Mucosa of descending colon (tissue), 3 donors: ENCODE measurements at regions not wholly inside any gene's neighbourhood (a gene's known extent, or its start where the extent isn't known, plus 50 kb on each side); places are given as distances from the start of the nearest gene placed in this dataset.

Source experiments
- ATAC-seq: fragments of 200-7000 bp; cut with Tn5 transposase; one replicate; pipeline ENCODE4 v1.9.1; 2020; ENCODE audit warnings: mild to moderate bottlenecking, moderate library complexity
- DNase-seq, 3 donors: peaks; one replicate each; pipeline ENCODE4 v3.0.0-alpha.2; 2020
- H3K36me3 ChIP-seq: fragments of 200-600 bp; one replicate; pipeline ENCODE4 v1.8.0; 2021; ENCODE audit warnings: low read depth, mild to moderate bottlenecking
- H3K4me1 ChIP-seq: fragments of 200-600 bp; one replicate; pipeline ENCODE4 v1.8.0; 2021; ENCODE audit warnings: low read depth, mild to moderate bottlenecking
- H3K4me3 ChIP-seq: fragments of 200-600 bp; one replicate; pipeline ENCODE4 v1.8.0; 2021; ENCODE audit warnings: mild to moderate bottlenecking
- H3K9me3 ChIP-seq: fragments of 200-600 bp; one replicate; pipeline ENCODE4 v1.8.0; 2021; ENCODE audit warnings: mild to moderate bottlenecking
- intact Hi-C, 2 donors: fragments of 100-400 bp; cut with DNase I in 1 of 2; cut with micrococcal nuclease in 1 of 2; formaldehyde crosslinking; loops; one replicate each; pipeline versions ENCODE4 v1.11.0 to v1.11.1; 2022; cut with DNase I, micrococcal nuclease
- TF ChIP-seq, protein P1 (sequence below): fragments of 200-600 bp; IDR thresholded peaks from one replicate; pipeline ENCODE4 v1.8.0; 2022; ENCODE audit warnings: antibody characterized with exemption, mild to moderate bottlenecking
- donor health status: DM: no; HTN: no; CAD: no; lungs with moderate emphysema.
- donor health status: DM: no; HTN: no; CAD: no.
- donor health status: DM: no; HTN: yes; CAD: no.

GRCh38 chr14:100476012-100476822, 111.0 kb downstream of the BEGAIN start:
- intact Hi-C loops: no loop called here
- ATAC-seq (peak; percentile 95), DNase-seq (peak in 1 of 3 donors; percentile 37)
- TF ChIP-seq, protein P1, sequence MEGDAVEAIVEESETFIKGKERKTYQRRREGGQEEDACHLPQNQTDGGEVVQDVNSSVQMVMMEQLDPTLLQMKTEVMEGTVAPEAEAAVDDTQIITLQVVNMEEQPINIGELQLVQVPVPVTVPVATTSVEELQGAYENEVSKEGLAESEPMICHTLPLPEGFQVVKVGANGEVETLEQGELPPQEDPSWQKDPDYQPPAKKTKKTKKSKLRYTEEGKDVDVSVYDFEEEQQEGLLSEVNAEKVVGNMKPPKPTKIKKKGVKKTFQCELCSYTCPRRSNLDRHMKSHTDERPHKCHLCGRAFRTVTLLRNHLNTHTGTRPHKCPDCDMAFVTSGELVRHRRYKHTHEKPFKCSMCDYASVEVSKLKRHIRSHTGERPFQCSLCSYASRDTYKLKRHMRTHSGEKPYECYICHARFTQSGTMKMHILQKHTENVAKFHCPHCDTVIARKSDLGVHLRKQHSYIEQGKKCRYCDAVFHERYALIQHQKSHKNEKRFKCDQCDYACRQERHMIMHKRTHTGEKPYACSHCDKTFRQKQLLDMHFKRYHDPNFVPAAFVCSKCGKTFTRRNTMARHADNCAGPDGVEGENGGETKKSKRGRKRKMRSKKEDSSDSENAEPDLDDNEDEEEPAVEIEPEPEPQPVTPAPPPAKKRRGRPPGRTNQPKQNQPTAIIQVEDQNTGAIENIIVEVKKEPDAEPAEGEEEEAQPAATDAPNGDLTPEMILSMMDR: no peak
- Histone ChIP-seq H3K36me3 (no peaks in the 10 kb centered on the region), H3K4me1 (no peaks in the 10 kb centered on the region), H3K4me3 (no peak overlapping the region), H3K9me3 (no peaks in the 10 kb centered on the region)

DNA sequence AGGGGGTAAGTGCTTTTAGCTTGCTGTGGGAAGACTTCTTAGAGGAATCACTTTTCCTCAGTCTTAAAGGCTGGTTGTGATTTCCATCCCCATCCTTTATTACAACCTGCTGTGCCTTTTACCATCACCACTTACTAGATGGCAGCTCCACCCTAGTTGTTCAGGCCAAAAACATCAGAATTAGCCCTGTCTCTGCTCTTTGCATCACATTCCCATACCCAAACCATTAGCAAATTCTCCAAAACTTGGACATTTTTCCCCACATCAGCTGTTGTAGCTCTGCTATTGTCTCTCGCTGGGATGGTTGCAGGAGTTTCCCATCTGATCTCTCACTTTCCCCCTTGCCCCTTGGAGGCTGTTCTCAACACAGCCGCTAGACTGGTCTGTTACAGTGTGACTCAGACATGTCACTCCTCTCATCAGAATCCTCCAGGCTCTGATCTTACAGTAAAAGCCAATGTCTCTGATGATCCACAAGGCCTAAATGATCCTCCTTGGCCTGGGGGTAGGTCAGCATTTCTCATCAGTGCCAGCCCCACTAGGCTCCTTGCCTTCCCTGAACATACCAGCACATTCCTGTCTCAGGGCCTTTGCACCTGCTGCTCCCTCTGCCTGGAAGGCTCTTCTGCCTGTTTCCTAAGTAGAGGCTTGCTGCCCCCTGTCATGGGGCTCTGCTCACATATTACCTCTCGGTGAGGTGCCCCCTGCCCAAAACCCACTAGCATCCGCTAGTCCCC, 102.5 kb downstream of the BEGAIN start:
- H3K4me1 ChIP-seq: no peaks in the 10 kb centered on the region
- no peaks in the 10 kb centered on the region for H3K9me3 ChIP-seq
- no peaks in the 10 kb centered on the region for H3K36me3 ChIP-seq
- TF ChIP-seq, protein P1: no peak
- DNase-seq: no peak
- intact Hi-C loops: no loop called here
- no peak overlapping the region for H3K4me3 ChIP-seq
- ATAC-seq: no peak

DNA sequence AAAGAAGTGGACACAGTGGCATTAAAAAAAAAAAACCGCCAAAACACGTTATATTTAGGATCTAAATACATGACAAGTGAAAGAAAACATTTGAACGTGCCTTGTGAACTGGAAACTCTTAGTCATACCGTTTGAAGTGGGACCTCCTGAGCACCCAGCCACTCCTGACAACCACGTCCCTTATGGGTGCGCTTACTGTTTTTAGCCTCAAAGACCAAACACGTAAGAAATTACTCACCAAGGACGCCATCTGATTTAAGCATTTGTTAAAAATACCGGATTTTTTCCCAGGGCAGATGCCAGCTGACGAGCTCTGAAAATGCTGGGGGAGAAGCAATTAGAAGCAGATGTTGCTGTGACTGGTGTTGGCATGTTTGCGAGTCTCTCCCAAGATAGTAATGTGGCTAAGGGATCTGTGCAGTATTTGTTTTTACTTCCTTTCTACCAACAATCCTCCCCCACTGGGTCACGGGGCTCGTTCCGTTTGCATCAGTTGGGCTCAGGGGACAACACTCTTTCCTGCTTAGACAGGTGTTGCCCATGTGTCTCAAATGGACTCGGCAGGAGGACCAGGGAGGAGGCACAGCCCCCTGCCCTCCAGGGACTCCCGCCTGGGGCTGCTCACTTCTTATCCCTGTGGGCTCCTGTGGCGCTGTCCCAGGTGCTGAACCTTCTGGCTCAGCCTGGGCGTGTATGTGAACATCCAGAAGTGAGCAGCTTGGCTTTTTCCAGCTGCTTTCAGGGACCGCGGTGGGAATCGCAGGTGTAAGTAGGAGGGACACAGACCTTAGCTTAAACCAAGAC, 101.0 kb downstream of the BEGAIN start:
- intact Hi-C loops: no loop called here
- ATAC-seq (peak; percentile 40), DNase-seq (peak in 2 of 3 donors; percentile 78 to 83)
- no peaks in the 10 kb centered on the region for H3K36me3 ChIP-seq
- no peaks in the 10 kb centered on the region for H3K4me1 ChIP-seq
- no peaks in the 10 kb centered on the region for H3K9me3 ChIP-seq
- TF ChIP-seq, protein P1: no peak
- no peak overlapping the region for H3K4me3 ChIP-seq
